ENCODE measurements at regions not wholly inside any gene's neighbourhood (a gene's known extent, or its start where the extent isn't known, plus 50 kb on each side); places are given as distances from the start of the nearest gene placed in this dataset.

DNA sequence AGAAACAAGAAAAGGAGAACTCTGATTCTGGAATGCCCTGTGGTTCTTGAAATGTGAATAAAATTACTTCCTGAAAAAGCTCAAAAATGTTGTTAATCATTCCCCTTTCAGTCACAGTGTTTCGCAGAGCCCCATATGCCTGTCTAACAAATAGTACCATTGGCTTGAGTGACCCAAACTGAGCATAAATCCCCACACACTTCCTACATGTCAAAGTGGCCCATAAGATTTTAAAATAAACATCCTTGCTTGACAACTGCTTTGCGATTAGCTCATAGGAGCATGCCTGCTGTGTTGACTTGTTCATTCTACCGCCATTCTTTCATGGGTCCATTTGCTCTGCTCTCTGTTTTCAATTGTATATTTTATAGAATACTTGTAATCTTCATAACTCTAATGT is 377.8 kb upstream of the SMIM21 start:
- no peak for DNase-seq (ENCODE audit: low read depth)
- no peak overlapping the region for H3K4me3 ChIP-seq (ENCODE audit: low read length)
- TF ChIP-seq, protein P1, sequence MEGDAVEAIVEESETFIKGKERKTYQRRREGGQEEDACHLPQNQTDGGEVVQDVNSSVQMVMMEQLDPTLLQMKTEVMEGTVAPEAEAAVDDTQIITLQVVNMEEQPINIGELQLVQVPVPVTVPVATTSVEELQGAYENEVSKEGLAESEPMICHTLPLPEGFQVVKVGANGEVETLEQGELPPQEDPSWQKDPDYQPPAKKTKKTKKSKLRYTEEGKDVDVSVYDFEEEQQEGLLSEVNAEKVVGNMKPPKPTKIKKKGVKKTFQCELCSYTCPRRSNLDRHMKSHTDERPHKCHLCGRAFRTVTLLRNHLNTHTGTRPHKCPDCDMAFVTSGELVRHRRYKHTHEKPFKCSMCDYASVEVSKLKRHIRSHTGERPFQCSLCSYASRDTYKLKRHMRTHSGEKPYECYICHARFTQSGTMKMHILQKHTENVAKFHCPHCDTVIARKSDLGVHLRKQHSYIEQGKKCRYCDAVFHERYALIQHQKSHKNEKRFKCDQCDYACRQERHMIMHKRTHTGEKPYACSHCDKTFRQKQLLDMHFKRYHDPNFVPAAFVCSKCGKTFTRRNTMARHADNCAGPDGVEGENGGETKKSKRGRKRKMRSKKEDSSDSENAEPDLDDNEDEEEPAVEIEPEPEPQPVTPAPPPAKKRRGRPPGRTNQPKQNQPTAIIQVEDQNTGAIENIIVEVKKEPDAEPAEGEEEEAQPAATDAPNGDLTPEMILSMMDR (conservative IDR thresholded peaks at IDR 0.05; ENCODE audit: low read depth, low read length): no peak

DNA sequence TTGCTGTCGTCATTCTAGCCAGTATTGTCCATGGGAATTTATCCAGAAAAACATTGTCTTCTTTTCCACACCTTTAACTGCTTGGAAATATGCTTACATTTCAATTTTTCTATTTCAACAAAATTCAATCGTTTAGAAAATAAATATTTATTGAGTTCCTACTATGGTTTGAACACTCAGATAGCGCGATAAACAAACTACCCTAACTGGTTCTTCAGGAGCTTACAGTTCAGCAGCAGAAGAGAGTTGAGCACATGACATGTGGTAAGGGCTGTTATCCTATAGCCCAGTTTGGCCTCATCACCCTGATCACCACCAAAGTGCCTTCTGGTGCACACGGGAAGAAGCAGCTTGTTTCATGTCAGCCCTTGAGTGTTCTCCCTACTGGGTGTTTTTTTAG is 375.2 kb upstream of the SMIM21 start:
- H3K4me3 ChIP-seq (ENCODE audit: low read length): no peak overlapping the region
- TF ChIP-seq, protein P1 (conservative IDR thresholded peaks at IDR 0.05; ENCODE audit: low read depth, low read length): no peak
- DNase-seq (ENCODE audit: low read depth): no peak

DNA sequence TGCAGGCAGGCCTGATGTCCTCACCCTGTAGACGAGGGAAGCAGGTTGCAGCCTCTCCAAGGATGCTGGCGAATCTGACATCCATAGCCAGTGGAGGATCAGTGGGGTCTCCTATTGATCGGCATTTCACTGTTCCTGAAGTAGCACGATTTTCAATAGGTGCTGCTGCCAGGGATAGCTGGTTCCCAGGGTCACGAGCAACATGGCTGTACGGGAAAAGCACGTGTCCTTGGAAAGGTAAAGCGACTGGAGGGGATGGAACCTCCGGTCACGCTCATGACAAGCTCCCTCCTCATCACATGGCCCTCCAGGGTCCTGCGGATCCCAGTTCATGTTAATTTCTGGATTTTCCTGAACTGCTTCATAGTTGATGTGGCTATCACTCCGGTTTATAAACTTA is 373.7 kb upstream of the SMIM21 start:
- TF ChIP-seq, protein P1 (conservative IDR thresholded peaks at IDR 0.05; ENCODE audit: low read depth, low read length): no peak
- DNase-seq (ENCODE audit: low read depth): no peak

DNA sequence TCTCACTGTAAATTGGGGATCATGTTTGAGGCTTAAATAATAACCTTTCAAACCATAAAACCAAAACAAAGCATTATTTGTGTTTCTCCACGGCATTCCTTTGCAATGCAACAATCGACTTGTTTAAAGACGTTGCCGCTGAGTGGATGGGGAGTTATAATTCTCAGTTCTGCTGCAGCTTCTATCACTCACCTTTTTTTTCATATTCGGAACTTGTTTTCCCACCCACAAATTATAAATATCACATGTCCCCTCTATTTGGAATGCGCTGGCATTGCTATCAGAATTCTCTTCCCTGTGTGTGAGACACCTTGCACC is 372.8 kb upstream of the SMIM21 start:
- DNase-seq (ENCODE audit: low read depth): no peak
- TF ChIP-seq, protein P1 (conservative IDR thresholded peaks at IDR 0.05; ENCODE audit: low read depth, low read length): no peak

More for the DNA sequence above, 373.7 kb upstream of the SMIM21 start:
- no peak overlapping the region for H3K4me3 ChIP-seq (ENCODE audit: low read length)

DNA sequence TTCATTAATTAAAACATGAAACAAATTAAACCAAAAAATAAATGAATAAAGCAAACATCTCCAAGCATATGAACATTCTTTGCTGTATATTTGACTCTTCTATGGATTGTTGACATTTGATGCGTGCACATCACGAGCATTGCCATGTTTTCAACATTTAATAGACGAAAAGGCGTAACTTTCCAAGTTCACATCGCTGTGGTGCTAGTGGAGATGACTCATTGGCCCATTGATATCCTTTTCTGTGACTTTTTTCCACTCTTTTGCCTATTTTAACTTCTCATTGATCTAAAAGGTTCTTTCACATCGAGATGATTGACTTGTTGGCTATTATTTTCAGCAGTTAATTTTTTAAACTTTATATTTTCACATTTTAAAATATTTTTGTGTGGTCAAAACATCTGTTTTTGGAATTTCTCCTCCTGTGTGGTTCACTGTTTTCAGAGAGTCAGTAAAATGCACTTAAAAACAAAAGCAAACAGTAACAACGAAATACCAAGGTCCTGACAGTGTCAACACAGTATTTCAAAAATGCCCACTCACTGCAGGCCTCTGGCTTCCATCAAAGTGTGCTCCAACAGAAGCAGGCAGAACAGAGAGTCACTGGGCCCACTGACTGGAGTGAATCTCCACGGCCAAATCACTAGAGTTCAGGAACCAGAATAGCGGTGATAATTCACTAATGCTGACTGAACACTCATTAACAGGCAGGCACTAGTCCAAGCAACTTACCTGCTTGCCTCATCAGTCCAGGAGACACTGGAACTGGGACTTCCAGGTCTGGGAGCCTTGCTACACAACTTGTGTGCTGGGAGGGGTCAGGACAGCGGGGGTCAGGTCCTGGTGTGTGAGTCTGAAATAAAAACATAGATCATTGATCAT is 372.2 kb upstream of the SMIM21 start:
- TF ChIP-seq, protein P1 (conservative IDR thresholded peaks at IDR 0.05; ENCODE audit: low read depth, low read length): no peak
- DNase-seq (ENCODE audit: low read depth): no peak
- H3K4me3 ChIP-seq (ENCODE audit: low read length): no peak overlapping the region

More for the DNA sequence above, 372.8 kb upstream of the SMIM21 start:
- H3K4me3 ChIP-seq (ENCODE audit: low read length): no peak overlapping the region

DNA sequence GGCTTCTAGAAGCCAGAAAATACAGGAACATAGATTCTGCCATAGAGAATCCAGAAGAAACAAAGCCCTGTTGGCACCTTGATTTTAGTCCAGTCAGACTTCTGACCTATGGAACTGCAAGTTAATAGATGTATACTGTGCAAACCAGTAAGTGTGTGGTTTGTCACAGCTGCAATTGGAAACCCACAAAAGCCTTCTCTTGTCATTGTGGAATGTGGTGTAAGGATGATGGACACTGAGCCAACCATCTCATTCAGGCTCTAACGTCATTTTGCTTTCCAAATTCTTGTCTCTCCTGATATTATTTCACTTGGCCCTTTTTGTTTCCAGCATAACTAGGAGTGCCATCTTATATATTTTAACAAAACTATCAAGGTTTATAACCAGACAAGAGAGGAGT is 369.5 kb upstream of the SMIM21 start:
- no peak overlapping the region for H3K4me3 ChIP-seq (ENCODE audit: low read length)
- no peak for DNase-seq (ENCODE audit: low read depth)
- TF ChIP-seq, protein P1 (conservative IDR thresholded peaks at IDR 0.05; ENCODE audit: low read depth, low read length): no peak

DNA sequence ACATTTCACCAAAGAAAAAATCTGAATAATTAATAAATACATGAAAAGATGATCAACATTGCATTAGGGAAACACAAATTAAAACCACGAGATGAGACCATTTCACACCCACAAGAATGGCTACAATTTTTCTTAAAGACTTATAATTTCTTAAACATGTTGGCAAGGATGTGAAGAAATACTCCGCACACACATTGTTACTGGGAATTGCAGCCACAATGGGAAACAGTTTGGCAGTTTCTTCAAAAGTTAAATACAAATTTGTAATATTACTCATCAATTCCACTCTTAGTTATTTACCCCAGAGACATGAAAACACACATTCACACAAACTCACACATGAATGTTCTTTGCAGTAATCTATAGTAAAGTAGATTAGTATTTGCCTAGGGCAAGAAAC is 363.3 kb upstream of the SMIM21 start:
- no peak overlapping the region for H3K4me3 ChIP-seq (ENCODE audit: low read length)
- no peak for DNase-seq (ENCODE audit: low read depth)
- TF ChIP-seq, protein P1 (conservative IDR thresholded peaks at IDR 0.05; ENCODE audit: low read depth, low read length): no peak

All from retinal pigment epithelial cell (primary cell).